ENCODE measurements at regions not wholly inside any gene's neighbourhood (a gene's known extent, or its start where the extent isn't known, plus 50 kb on each side); places are given as distances from the start of the nearest gene placed in this dataset.

GRCh38 chr2:67948057-67948456 is 114.7 kb downstream of the C1D start:
- no peak overlapping the region for H3K4me3 ChIP-seq (ENCODE audit: low read length in 2 of 2)
- no peak overlapping the region for H3K14ac ChIP-seq (ENCODE audit: low read length)
- H2BK120ac ChIP-seq (ENCODE audit: low read depth, low read length): no peak overlapping the region
- H2BK5ac ChIP-seq (ENCODE audit: low read length): no peak overlapping the region
- no peaks in the 10 kb centered on the region for H3K27me3 ChIP-seq (ENCODE audit: control insufficient read depth in 3 of 3, insufficient read depth in 3 of 3, low read depth in 1 of 3, low read length in 3 of 3)
- no peak overlapping the region for H3K18ac ChIP-seq (ENCODE audit: low read length)
- H2AK5ac ChIP-seq (ENCODE audit: low read depth, low read length): no peak overlapping the region
- H2AFZ ChIP-seq (ENCODE audit: low read length): no peak overlapping the region
- H3K79me1 ChIP-seq (ENCODE audit: low read depth, low read length): no peaks in the 10 kb centered on the region
- H4K91ac ChIP-seq (ENCODE audit: low read depth, low read length, poor library complexity): no peak overlapping the region
- H4K8ac ChIP-seq (ENCODE audit: low read depth, low read length): no peak overlapping the region
- peaks cover 3 to 10% of the 10 kb centered on the region in 2 donors for H3K4me1 ChIP-seq (ENCODE audit: control insufficient read depth in 2 of 2, insufficient read depth in 1 of 2, low read depth in 1 of 2, low read length in 2 of 2)
- no peak overlapping the region for H2BK15ac ChIP-seq (ENCODE audit: low read length)
- no peaks in the 10 kb centered on the region for H3K9me3 ChIP-seq (replicated peaks in 1 of 2; ENCODE audit: control insufficient read depth in 2 of 2, insufficient read depth in 1 of 2, low read depth in 1 of 2, low read length in 2 of 2)
- H3K23ac ChIP-seq (ENCODE audit: low read depth, low read length, poor library complexity): no peak overlapping the region
- H3K4ac ChIP-seq (ENCODE audit: low read length): no peak overlapping the region
- H2BK12ac ChIP-seq (ENCODE audit: low read length): no peak overlapping the region
- DNase-seq (ENCODE audit: low spot score): no peak
- no peak overlapping the region for H3K27ac ChIP-seq (replicated peaks; ENCODE audit: low read length)
- no peak overlapping the region for H3K4me2 ChIP-seq (ENCODE audit: insufficient read depth, low read length, poor library complexity, severe bottlenecking)
- H3K9ac ChIP-seq (ENCODE audit: low read depth, low read length, poor library complexity): no peak overlapping the region
- no peaks in the 10 kb centered on the region for H3K36me3 ChIP-seq (replicated peaks in 1 of 2; ENCODE audit: control insufficient read depth in 2 of 2, insufficient read depth in 2 of 2, low read length in 2 of 2)

- Histone ChIP-seq H3K36me3 (replicated peaks in 1 of 2; ENCODE audit: control insufficient read depth in 2 of 2, insufficient read depth in 2 of 2, low read length in 2 of 2) (no peaks in the 10 kb centered on the region), H3K4ac (ENCODE audit: low read length) (no peak overlapping the region), H3K23ac (ENCODE audit: low read depth, low read length, poor library complexity) (no peak overlapping the region), H2AFZ (ENCODE audit: low read length) (no peak overlapping the region), H2BK15ac (ENCODE audit: low read length) (no peak overlapping the region), H3K4me1 (ENCODE audit: control insufficient read depth in 2 of 2, insufficient read depth in 1 of 2, low read depth in 1 of 2, low read length in 2 of 2) (peaks cover 3 to 10% of the 10 kb centered on the region in 2 donors), H3K4me3 (ENCODE audit: low read length in 2 of 2) (no peak overlapping the region), H2AK5ac (ENCODE audit: low read depth, low read length) (no peak overlapping the region), H3K9ac (ENCODE audit: low read depth, low read length, poor library complexity) (no peak overlapping the region), H3K4me2 (ENCODE audit: insufficient read depth, low read length, poor library complexity, severe bottlenecking) (no peak overlapping the region), H4K91ac (ENCODE audit: low read depth, low read length, poor library complexity) (no peak overlapping the region), H3K27ac (replicated peaks; ENCODE audit: low read length) (no peak overlapping the region), H2BK5ac (ENCODE audit: low read length) (no peak overlapping the region), H3K79me1 (ENCODE audit: low read depth, low read length) (no peaks in the 10 kb centered on the region), H3K18ac (ENCODE audit: low read length) (no peak overlapping the region), H4K8ac (ENCODE audit: low read depth, low read length) (no peak overlapping the region), H3K14ac (ENCODE audit: low read length) (no peak overlapping the region), H3K9me3 (replicated peaks in 1 of 2; ENCODE audit: control insufficient read depth in 2 of 2, insufficient read depth in 1 of 2, low read depth in 1 of 2, low read length in 2 of 2) (no peaks in the 10 kb centered on the region), H3K27me3 (ENCODE audit: control insufficient read depth in 3 of 3, insufficient read depth in 3 of 3, low read depth in 1 of 3, low read length in 3 of 3) (no peaks in the 10 kb centered on the region), H2BK120ac (ENCODE audit: low read depth, low read length) (no peak overlapping the region), H2BK12ac (ENCODE audit: low read length) (no peak overlapping the region)
- no peak for DNase-seq (ENCODE audit: low spot score)
- WGBS, 2 donors (ENCODE audit: extremely low coverage in 2 of 2, insufficient read length in 2 of 2, insufficient replicate concordance in 1 of 2): no CpG with 5 or more reads among the region's 4 CpGs
Measured at GRCh38 chr2:67948506-67948905, 114.3 kb downstream of the C1D start.

GRCh38 chr2:67950018-67950417 is 112.8 kb downstream of the C1D start:
- H2AK5ac ChIP-seq (ENCODE audit: low read depth, low read length): no peak overlapping the region
- no peak overlapping the region for H4K8ac ChIP-seq (ENCODE audit: low read depth, low read length)
- no peaks in the 10 kb centered on the region for H3K79me1 ChIP-seq (ENCODE audit: low read depth, low read length)
- H2BK5ac ChIP-seq (ENCODE audit: low read length): no peak overlapping the region
- no peaks in the 10 kb centered on the region for H3K9me3 ChIP-seq (replicated peaks in 1 of 2; ENCODE audit: control insufficient read depth in 2 of 2, insufficient read depth in 1 of 2, low read depth in 1 of 2, low read length in 2 of 2)
- H2AFZ ChIP-seq (ENCODE audit: low read length): no peak overlapping the region
- no peak overlapping the region for H3K4me3 ChIP-seq (ENCODE audit: low read length in 2 of 2)
- H3K14ac ChIP-seq (ENCODE audit: low read length): no peak overlapping the region
- no peak overlapping the region for H3K18ac ChIP-seq (ENCODE audit: low read length)
- DNase-seq (ENCODE audit: low spot score): no peak
- no peak overlapping the region for H3K27ac ChIP-seq (replicated peaks; ENCODE audit: low read length)
- H3K4me1 ChIP-seq (ENCODE audit: control insufficient read depth in 2 of 2, insufficient read depth in 1 of 2, low read depth in 1 of 2, low read length in 2 of 2): peaks cover 3 to 10% of the 10 kb centered on the region in 2 donors
- H2BK15ac ChIP-seq (ENCODE audit: low read length): no peak overlapping the region
- H3K4me2 ChIP-seq (ENCODE audit: insufficient read depth, low read length, poor library complexity, severe bottlenecking): no peak overlapping the region
- H3K4ac ChIP-seq (ENCODE audit: low read length): no peak overlapping the region
- H3K23ac ChIP-seq (ENCODE audit: low read depth, low read length, poor library complexity): no peak overlapping the region
- H3K27me3 ChIP-seq (ENCODE audit: control insufficient read depth in 3 of 3, insufficient read depth in 3 of 3, low read depth in 1 of 3, low read length in 3 of 3): no peaks in the 10 kb centered on the region
- H4K91ac ChIP-seq (ENCODE audit: low read depth, low read length, poor library complexity): no peak overlapping the region
- H3K9ac ChIP-seq (ENCODE audit: low read depth, low read length, poor library complexity): no peak overlapping the region
- no peak overlapping the region for H2BK12ac ChIP-seq (ENCODE audit: low read length)
- no CpG with 5 or more reads among the region's 2 CpGs for WGBS, 2 donors (ENCODE audit: extremely low coverage in 2 of 2, insufficient read length in 2 of 2, insufficient replicate concordance in 1 of 2)
- no peaks in the 10 kb centered on the region for H3K36me3 ChIP-seq (replicated peaks in 1 of 2; ENCODE audit: control insufficient read depth in 2 of 2, insufficient read depth in 2 of 2, low read length in 2 of 2)
- H2BK120ac ChIP-seq (ENCODE audit: low read depth, low read length): no peak overlapping the region

- H3K9me3 ChIP-seq (replicated peaks in 1 of 2; ENCODE audit: control insufficient read depth in 2 of 2, insufficient read depth in 1 of 2, low read depth in 1 of 2, low read length in 2 of 2): no peaks in the 10 kb centered on the region
- no peak overlapping the region for H3K18ac ChIP-seq (ENCODE audit: low read length)
- peaks cover 2 to 6% of the 10 kb centered on the region in 2 donors for H3K4me1 ChIP-seq (ENCODE audit: control insufficient read depth in 2 of 2, insufficient read depth in 1 of 2, low read depth in 1 of 2, low read length in 2 of 2)
- no peaks in the 10 kb centered on the region for H3K79me1 ChIP-seq (ENCODE audit: low read depth, low read length)
- no peak overlapping the region for H2BK12ac ChIP-seq (ENCODE audit: low read length)
- no peak overlapping the region for H3K14ac ChIP-seq (ENCODE audit: low read length)
- no peak overlapping the region for H3K27ac ChIP-seq (replicated peaks; ENCODE audit: low read length)
- no peak overlapping the region for H3K4me3 ChIP-seq (ENCODE audit: low read length in 2 of 2)
- H4K91ac ChIP-seq (ENCODE audit: low read depth, low read length, poor library complexity): no peak overlapping the region
- no peak overlapping the region for H2BK120ac ChIP-seq (ENCODE audit: low read depth, low read length)
- no peak overlapping the region for H3K23ac ChIP-seq (ENCODE audit: low read depth, low read length, poor library complexity)
- no peak overlapping the region for H3K4ac ChIP-seq (ENCODE audit: low read length)
- H2AFZ ChIP-seq (ENCODE audit: low read length): no peak overlapping the region
- H2AK5ac ChIP-seq (ENCODE audit: low read depth, low read length): no peak overlapping the region
- H3K4me2 ChIP-seq (ENCODE audit: insufficient read depth, low read length, poor library complexity, severe bottlenecking): no peak overlapping the region
- WGBS, 2 donors (ENCODE audit: extremely low coverage in 2 of 2, insufficient read length in 2 of 2, insufficient replicate concordance in 1 of 2): no CpG with 5 or more reads among the region's 2 CpGs
- H3K9ac ChIP-seq (ENCODE audit: low read depth, low read length, poor library complexity): no peak overlapping the region
- H4K8ac ChIP-seq (ENCODE audit: low read depth, low read length): no peak overlapping the region
- no peak overlapping the region for H2BK15ac ChIP-seq (ENCODE audit: low read length)
- no peaks in the 10 kb centered on the region for H3K36me3 ChIP-seq (replicated peaks in 1 of 2; ENCODE audit: control insufficient read depth in 2 of 2, insufficient read depth in 2 of 2, low read length in 2 of 2)
- H3K27me3 ChIP-seq (ENCODE audit: control insufficient read depth in 3 of 3, insufficient read depth in 3 of 3, low read depth in 1 of 3, low read length in 3 of 3): no peaks in the 10 kb centered on the region
- no peak for DNase-seq (ENCODE audit: low spot score)
- no peak overlapping the region for H2BK5ac ChIP-seq (ENCODE audit: low read length)
Measured at GRCh38 chr2:67950919-67951318, 111.9 kb downstream of the C1D start.
